Stomach (tissue), 4 donors: ENCODE measurements at regions not wholly inside any gene's neighbourhood (a gene's known extent, or its start where the extent isn't known, plus 50 kb on each side); places are given as distances from the start of the nearest gene placed in this dataset.

ENCODE experiments used
- POLR2A ChIP-seq, 4 donors: fragments of 450-650 bp; IDR thresholded peaks; one replicate each; pipeline ENCODE4 v1.6.1; 2016; ENCODE audit warnings: antibody characterized with exemption in 4 of 4, control low read depth in 2 of 4, mild to moderate bottlenecking in 1 of 4, moderate library complexity in 1 of 4
- TF ChIP-seq, protein P1 (sequence below), 7 experiments: fragments of 450-650 bp in 4 of 7; fragments of 200-600 bp in 3 of 7; sonication (generic) in 3 of 7; IDR thresholded peaks; one replicate each; pipeline ENCODE4 v1.5.1; 2016 to 2019; ENCODE audit warnings: antibody characterized with exemption in 7 of 7, control low read depth in 2 of 7, mild to moderate bottlenecking in 1 of 7

- TF ChIP-seq, protein P1, sequence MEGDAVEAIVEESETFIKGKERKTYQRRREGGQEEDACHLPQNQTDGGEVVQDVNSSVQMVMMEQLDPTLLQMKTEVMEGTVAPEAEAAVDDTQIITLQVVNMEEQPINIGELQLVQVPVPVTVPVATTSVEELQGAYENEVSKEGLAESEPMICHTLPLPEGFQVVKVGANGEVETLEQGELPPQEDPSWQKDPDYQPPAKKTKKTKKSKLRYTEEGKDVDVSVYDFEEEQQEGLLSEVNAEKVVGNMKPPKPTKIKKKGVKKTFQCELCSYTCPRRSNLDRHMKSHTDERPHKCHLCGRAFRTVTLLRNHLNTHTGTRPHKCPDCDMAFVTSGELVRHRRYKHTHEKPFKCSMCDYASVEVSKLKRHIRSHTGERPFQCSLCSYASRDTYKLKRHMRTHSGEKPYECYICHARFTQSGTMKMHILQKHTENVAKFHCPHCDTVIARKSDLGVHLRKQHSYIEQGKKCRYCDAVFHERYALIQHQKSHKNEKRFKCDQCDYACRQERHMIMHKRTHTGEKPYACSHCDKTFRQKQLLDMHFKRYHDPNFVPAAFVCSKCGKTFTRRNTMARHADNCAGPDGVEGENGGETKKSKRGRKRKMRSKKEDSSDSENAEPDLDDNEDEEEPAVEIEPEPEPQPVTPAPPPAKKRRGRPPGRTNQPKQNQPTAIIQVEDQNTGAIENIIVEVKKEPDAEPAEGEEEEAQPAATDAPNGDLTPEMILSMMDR (IDR thresholded peaks at IDR 0.05), result no peak
- no peak for TF ChIP-seq POLR2A (IDR thresholded peaks at IDR 0.05)
Observed at GRCh38 chr6:102229271-102229670, 835.8 kb downstream of the GRIK2 start.
